ENCODE measurements at regions not wholly inside any gene's neighbourhood (a gene's known extent, or its start where the extent isn't known, plus 50 kb on each side); places are given as distances from the start of the nearest gene placed in this dataset.

DNA sequence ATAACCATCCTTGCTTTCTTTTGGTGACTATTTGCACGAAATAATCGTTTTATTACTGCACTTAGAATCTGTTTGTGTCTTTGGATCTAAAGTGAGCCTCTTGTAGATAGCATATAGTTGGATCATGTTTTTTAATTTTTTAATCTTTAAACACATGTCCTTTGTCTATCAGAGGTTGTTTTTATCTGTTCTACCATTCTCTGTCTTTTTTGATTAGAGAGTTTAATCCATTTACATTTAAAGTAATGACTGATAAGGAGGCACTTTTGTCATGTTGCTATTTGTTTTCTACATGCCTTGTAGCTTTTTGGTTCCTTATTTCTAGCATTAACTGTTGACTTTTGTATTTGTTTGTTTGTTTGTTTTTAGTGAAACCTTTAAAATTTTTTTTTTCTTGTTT lies 506.2 kb upstream of the RGS6 start:
- H3K4me3 ChIP-seq (ENCODE audit: insufficient read depth, low read depth, low read length): no peak overlapping the region
- no peak overlapping the region for H2AFZ ChIP-seq (ENCODE audit: low read depth, low read length)
- H3K4me2 ChIP-seq (ENCODE audit: low read length): no peak overlapping the region
- no peaks in the 10 kb centered on the region for H3K27me3 ChIP-seq (ENCODE audit: insufficient read depth, low read length)
- DNase-seq (ENCODE audit: low read depth): no peak
- peaks cover 17% of the 10 kb centered on the region for H4K20me1 ChIP-seq (ENCODE audit: insufficient read depth, low read length)
- H3K79me2 ChIP-seq (ENCODE audit: insufficient read depth, low read length): peaks cover 42% of the 10 kb centered on the region
- TF ChIP-seq EZH2 (IDR thresholded peaks at IDR 0.05; ENCODE audit: insufficient read depth, low read length): no peak
- TF ChIP-seq, protein P1, sequence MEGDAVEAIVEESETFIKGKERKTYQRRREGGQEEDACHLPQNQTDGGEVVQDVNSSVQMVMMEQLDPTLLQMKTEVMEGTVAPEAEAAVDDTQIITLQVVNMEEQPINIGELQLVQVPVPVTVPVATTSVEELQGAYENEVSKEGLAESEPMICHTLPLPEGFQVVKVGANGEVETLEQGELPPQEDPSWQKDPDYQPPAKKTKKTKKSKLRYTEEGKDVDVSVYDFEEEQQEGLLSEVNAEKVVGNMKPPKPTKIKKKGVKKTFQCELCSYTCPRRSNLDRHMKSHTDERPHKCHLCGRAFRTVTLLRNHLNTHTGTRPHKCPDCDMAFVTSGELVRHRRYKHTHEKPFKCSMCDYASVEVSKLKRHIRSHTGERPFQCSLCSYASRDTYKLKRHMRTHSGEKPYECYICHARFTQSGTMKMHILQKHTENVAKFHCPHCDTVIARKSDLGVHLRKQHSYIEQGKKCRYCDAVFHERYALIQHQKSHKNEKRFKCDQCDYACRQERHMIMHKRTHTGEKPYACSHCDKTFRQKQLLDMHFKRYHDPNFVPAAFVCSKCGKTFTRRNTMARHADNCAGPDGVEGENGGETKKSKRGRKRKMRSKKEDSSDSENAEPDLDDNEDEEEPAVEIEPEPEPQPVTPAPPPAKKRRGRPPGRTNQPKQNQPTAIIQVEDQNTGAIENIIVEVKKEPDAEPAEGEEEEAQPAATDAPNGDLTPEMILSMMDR (IDR thresholded peaks at IDR 0.05; ENCODE audit: insufficient read depth, low read depth, low read length): no peak
- FAIRE-seq: no peak
- H3K4me1 ChIP-seq (ENCODE audit: insufficient read depth, low read length): no peaks in the 10 kb centered on the region
- H3K27ac ChIP-seq (ENCODE audit: low read depth, low read length): no peak overlapping the region
- no peak overlapping the region for H3K27ac Mint-ChIP-seq (ENCODE audit: unreplicated experiment)
- no peaks in the 10 kb centered on the region for H3K27me3 Mint-ChIP-seq (ENCODE audit: low read depth, unreplicated experiment)
- H3K36me3 ChIP-seq (ENCODE audit: insufficient read depth, low read length): no peaks in the 10 kb centered on the region
- H3K36me3 Mint-ChIP-seq (ENCODE audit: low read depth, unreplicated experiment): peaks cover 7% of the 10 kb centered on the region
- H3K4me3 Mint-ChIP-seq (ENCODE audit: unreplicated experiment): no peak overlapping the region
- H3K9me3 Mint-ChIP-seq (ENCODE audit: unreplicated experiment): peaks cover 28% of the 10 kb centered on the region
- H3K9me3 ChIP-seq (ENCODE audit: insufficient read depth, low read depth, low read length): no peaks in the 10 kb centered on the region
- no peak overlapping the region for H3K9ac ChIP-seq (ENCODE audit: low read length)
- no peaks in the 10 kb centered on the region for H3K4me1 Mint-ChIP-seq (ENCODE audit: low read depth, unreplicated experiment)

DNA sequence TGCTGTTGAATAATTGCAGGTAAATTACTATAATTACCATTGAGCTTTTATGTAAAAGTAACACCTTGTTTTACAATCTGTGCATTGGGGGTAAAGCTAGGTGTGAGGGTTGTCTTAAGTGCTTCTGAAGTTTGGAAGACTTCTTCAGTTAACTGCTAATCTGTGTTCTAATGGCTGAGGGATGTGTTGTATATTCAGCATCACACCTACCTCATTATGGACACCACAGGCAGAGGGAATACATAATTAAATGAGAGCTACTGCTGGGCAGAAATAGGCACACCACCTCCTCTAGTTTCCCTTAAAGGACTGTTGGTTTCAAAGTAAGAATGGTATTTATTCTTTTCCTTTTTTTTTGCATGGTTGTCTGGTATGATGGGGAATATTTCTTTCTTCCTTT lies 502.3 kb upstream of the RGS6 start:
- H2AFZ ChIP-seq (ENCODE audit: low read depth, low read length): no peak overlapping the region
- no peak overlapping the region for H3K9ac ChIP-seq (ENCODE audit: low read length)
- no peak for FAIRE-seq
- H3K9me3 ChIP-seq (ENCODE audit: insufficient read depth, low read depth, low read length): no peaks in the 10 kb centered on the region
- no peak overlapping the region for H3K4me3 ChIP-seq (ENCODE audit: insufficient read depth, low read depth, low read length)
- H3K4me1 ChIP-seq (ENCODE audit: insufficient read depth, low read length): no peaks in the 10 kb centered on the region
- peaks cover 55% of the 10 kb centered on the region for H3K79me2 ChIP-seq (ENCODE audit: insufficient read depth, low read length)
- peaks cover 19% of the 10 kb centered on the region for H3K9me3 Mint-ChIP-seq (ENCODE audit: unreplicated experiment)
- H3K27me3 Mint-ChIP-seq (ENCODE audit: low read depth, unreplicated experiment): no peaks in the 10 kb centered on the region
- TF ChIP-seq EZH2 (IDR thresholded peaks at IDR 0.05; ENCODE audit: insufficient read depth, low read length): no peak
- TF ChIP-seq, protein P1 (IDR thresholded peaks at IDR 0.05; ENCODE audit: insufficient read depth, low read depth, low read length): no peak
- H3K36me3 ChIP-seq (ENCODE audit: insufficient read depth, low read length): no peaks in the 10 kb centered on the region
- no peaks in the 10 kb centered on the region for H3K27me3 ChIP-seq (ENCODE audit: insufficient read depth, low read length)
- peaks cover 25% of the 10 kb centered on the region for H4K20me1 ChIP-seq (ENCODE audit: insufficient read depth, low read length)
- H3K4me3 Mint-ChIP-seq (ENCODE audit: unreplicated experiment): no peak overlapping the region
- H3K4me2 ChIP-seq (ENCODE audit: low read length): no peak overlapping the region
- no peaks in the 10 kb centered on the region for H3K4me1 Mint-ChIP-seq (ENCODE audit: low read depth, unreplicated experiment)
- no peak overlapping the region for H3K27ac ChIP-seq (ENCODE audit: low read depth, low read length)
- no peak overlapping the region for H3K27ac Mint-ChIP-seq (ENCODE audit: unreplicated experiment)
- H3K36me3 Mint-ChIP-seq (ENCODE audit: low read depth, unreplicated experiment): peaks cover 7% of the 10 kb centered on the region
- no peak for DNase-seq (ENCODE audit: low read depth)

DNA sequence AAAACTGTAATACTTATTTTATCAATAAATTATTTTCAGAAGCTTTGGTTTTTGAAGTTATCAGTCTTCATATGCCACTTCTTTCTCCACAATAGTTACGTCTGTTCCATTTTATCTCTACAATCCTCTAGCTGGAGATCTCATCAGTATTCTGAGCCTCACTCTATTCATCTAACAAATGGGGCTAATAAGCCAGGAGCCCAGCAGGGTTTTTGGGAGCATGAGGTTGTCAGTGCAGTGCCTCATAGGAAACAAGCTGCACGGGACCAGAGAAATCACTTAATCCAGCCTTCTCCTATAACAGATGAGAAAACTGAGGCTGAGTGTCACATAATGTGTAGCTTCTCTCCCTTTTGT lies 501.9 kb upstream of the RGS6 start:
- Histone ChIP-seq H3K79me2 (ENCODE audit: insufficient read depth, low read length) (peaks cover 52% of the 10 kb centered on the region), H3K9me3 (ENCODE audit: insufficient read depth, low read depth, low read length) (no peaks in the 10 kb centered on the region), H3K4me3 (ENCODE audit: insufficient read depth, low read depth, low read length) (no peak overlapping the region), H3K27me3 (ENCODE audit: insufficient read depth, low read length) (no peaks in the 10 kb centered on the region), H3K36me3 (ENCODE audit: insufficient read depth, low read length) (no peaks in the 10 kb centered on the region), H3K9ac (ENCODE audit: low read length) (no peak overlapping the region), H2AFZ (ENCODE audit: low read depth, low read length) (no peak overlapping the region), H4K20me1 (ENCODE audit: insufficient read depth, low read length) (peaks cover 25% of the 10 kb centered on the region), H3K4me2 (ENCODE audit: low read length) (no peak overlapping the region), H3K4me1 (ENCODE audit: insufficient read depth, low read length) (no peaks in the 10 kb centered on the region), H3K27ac (ENCODE audit: low read depth, low read length) (no peak overlapping the region)
- TF ChIP-seq EZH2 (IDR thresholded peaks at IDR 0.05; ENCODE audit: insufficient read depth, low read length): no peak
- TF ChIP-seq, protein P1 (IDR thresholded peaks at IDR 0.05; ENCODE audit: insufficient read depth, low read depth, low read length): no peak
- no peaks in the 10 kb centered on the region for H3K27me3 Mint-ChIP-seq (ENCODE audit: low read depth, unreplicated experiment)
- peaks cover 7% of the 10 kb centered on the region for H3K36me3 Mint-ChIP-seq (ENCODE audit: low read depth, unreplicated experiment)
- H3K9me3 Mint-ChIP-seq (ENCODE audit: unreplicated experiment): peaks cover 16% of the 10 kb centered on the region
- no peaks in the 10 kb centered on the region for H3K4me1 Mint-ChIP-seq (ENCODE audit: low read depth, unreplicated experiment)
- FAIRE-seq (no peak), DNase-seq (ENCODE audit: low read depth) (no peak)
- no peak overlapping the region for H3K27ac Mint-ChIP-seq (ENCODE audit: unreplicated experiment)
- H3K4me3 Mint-ChIP-seq (ENCODE audit: unreplicated experiment): no peak overlapping the region
